ENCODE measurements at regions not wholly inside any gene's neighbourhood (a gene's known extent, or its start where the extent isn't known, plus 50 kb on each side); places are given as distances from the start of the nearest gene placed in this dataset.

DNA sequence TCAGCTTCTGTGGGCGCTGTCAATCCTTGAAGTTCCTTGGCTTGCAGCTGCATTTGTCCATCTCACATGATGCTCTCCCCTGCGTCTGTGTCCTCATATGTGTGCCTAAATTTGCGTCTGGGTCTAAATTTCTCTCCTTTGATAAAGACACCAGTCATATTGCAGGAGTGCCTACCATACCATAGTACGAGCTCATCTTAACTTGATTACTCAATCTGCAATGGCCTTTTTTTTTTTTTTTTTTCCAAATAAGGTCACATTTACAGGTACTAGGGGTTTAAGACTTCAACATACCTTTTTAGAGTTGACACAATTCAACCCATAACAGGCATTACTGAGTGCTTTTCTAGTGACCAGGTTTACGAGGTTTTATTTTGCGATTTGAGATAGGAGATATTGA is 233.3 kb upstream of the TBX3 start:
- no peak overlapping the region for H3K4me3 ChIP-seq (ENCODE audit: low read depth, low read length)
- TF ChIP-seq, protein P1, sequence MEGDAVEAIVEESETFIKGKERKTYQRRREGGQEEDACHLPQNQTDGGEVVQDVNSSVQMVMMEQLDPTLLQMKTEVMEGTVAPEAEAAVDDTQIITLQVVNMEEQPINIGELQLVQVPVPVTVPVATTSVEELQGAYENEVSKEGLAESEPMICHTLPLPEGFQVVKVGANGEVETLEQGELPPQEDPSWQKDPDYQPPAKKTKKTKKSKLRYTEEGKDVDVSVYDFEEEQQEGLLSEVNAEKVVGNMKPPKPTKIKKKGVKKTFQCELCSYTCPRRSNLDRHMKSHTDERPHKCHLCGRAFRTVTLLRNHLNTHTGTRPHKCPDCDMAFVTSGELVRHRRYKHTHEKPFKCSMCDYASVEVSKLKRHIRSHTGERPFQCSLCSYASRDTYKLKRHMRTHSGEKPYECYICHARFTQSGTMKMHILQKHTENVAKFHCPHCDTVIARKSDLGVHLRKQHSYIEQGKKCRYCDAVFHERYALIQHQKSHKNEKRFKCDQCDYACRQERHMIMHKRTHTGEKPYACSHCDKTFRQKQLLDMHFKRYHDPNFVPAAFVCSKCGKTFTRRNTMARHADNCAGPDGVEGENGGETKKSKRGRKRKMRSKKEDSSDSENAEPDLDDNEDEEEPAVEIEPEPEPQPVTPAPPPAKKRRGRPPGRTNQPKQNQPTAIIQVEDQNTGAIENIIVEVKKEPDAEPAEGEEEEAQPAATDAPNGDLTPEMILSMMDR (IDR thresholded peaks at IDR 0.05; ENCODE audit: borderline replicate concordance, insufficient read depth, low read depth, low read length), result no peak

DNA sequence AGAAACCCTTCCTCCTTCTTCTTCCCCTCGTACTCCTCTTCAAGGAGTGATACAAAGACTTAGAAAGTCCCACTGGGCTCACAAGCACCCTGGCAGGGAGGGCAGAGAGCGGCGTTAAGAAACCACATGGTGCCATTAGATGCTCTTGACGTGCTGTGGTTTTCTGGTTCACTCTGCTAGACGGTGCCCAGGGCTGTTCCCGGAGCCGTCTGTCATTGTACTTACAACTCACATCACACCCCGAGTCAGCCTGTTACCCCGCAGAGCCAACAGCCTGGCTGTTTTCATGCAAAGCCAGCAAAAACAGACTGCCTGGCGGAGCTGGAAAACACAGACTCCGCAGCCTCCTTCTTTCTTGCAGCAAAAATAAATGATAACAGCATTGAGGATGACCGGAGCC is 232.6 kb upstream of the TBX3 start:
- TF ChIP-seq, protein P1 (IDR thresholded peaks at IDR 0.05; ENCODE audit: borderline replicate concordance, insufficient read depth, low read depth, low read length), result no peak
- no peak overlapping the region for H3K4me3 ChIP-seq (ENCODE audit: low read depth, low read length)

DNA sequence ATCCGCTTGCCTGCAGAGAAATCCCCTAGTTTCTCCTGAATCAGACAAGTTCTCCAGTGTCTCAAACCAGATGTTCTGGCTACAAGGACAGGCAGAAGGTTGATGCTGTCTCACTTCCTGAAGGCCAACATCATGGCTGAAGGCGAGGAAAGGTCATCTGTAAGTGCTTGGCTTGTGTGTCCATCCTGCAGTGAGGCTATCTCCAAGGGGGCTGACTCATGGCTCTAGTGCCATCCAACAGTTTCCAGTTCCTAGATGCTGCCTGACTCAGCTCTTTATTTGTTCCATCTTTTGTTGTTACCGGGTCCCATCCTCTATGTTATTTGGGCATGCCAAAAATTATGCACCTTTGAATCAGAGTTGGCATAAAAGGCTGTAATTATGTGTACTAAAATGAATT is 232.1 kb upstream of the TBX3 start:
- H3K4me3 ChIP-seq (ENCODE audit: low read depth, low read length), result no peak overlapping the region
- TF ChIP-seq, protein P1 (IDR thresholded peaks at IDR 0.05; ENCODE audit: borderline replicate concordance, insufficient read depth, low read depth, low read length), result no peak

DNA sequence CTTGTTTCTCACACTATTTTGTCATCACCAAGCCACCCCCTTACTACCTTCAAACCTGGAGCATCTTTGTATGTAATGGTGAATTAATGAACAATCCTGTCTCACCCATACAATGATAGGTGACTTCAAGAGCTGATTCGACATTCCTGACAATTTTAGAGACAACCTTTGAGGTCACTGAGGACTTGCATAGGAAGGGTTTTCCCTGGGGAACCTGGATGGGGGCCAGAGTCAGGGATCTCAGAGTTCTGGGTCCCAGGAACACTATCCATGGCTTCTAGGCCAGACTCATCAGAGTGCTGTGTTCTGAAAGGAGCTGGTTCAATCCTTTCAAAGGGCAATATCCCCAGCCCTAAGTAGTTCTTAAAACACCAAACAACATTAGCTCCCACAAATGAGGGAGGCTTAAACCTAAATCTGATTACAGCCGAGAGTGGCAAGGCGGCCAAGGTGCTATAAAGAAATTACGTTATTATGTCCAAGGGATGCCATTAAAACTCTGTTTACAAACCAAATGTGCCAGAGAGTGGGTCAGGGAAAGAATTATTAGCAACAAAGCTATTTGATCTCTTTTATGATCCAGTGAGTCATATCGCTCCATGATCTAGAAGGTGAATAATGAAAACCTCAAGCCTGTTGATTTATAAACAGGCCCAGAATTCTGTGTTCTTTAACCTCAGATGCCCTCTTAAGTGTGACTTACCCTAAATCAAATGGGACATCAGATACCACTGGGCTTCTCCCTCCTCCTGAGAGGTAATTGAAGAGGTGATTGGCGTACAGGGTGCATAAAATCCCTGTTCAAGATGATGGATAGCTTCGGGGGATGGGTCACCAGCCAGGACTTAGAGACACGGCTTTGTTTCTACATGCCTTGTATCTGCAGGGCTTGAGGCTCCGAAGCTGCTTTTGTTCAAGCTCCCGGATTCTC is 230.2 kb upstream of the TBX3 start:
- H3K4me3 ChIP-seq (ENCODE audit: low read depth, low read length), result no peak overlapping the region
- TF ChIP-seq, protein P1 (IDR thresholded peaks at IDR 0.05; ENCODE audit: borderline replicate concordance, insufficient read depth, low read depth, low read length), result no peak

DNA sequence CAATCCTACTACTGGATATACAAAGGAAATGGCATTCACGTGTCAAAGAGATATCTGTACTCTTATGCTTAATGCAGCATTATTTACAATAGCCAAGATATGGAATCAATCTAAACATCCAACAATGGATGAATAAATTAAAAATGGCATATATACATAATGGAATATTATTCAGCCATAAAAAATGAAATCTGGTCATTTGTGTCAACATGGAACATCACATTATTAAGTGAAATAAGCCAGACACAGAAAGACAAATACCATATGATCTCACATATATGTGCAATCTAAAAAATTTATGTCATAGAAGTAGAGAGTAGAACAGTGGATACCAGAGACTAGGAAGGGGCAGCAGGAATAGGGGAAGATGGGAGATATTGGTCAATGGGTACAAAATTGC is 228.8 kb upstream of the TBX3 start:
- no peak overlapping the region for H3K4me3 ChIP-seq (ENCODE audit: low read depth, low read length)
- TF ChIP-seq, protein P1 (IDR thresholded peaks at IDR 0.05; ENCODE audit: borderline replicate concordance, insufficient read depth, low read depth, low read length), result no peak

DNA sequence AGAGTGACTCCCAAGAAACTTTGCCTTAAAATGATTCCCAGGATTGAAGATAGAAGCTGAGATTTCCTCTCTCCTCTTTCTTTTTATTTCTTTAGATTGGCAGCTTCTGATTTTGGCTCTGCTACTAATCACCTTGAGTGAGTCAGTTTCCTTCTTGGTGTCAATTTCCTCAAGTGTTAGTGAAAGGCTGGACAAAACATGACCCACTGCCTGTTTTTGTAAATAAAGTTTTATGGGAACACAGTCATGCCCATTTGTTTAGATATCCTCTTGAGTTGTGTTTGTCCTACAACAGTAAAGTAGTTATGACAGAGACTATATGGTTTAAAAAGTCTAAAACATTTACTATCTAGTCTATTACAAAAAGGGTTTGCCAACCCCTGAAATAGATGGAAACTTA is 227.2 kb upstream of the TBX3 start:
- H3K4me3 ChIP-seq (ENCODE audit: low read depth, low read length), result no peak overlapping the region
- TF ChIP-seq, protein P1 (IDR thresholded peaks at IDR 0.05; ENCODE audit: borderline replicate concordance, insufficient read depth, low read depth, low read length), result no peak

All from GM12875 (cell line).